Thyroid gland (tissue), 4 donors: ENCODE measurements at regions not wholly inside any gene's neighbourhood (a gene's known extent, or its start where the extent isn't known, plus 50 kb on each side); places are given as distances from the start of the nearest gene placed in this dataset.
A peak's percentile ranks its signal among the peaks of the same experiment; 100 is the strongest.
"Not testable (repeated sequence)": the region's sequence is repeated elsewhere in the genome, so short reads cannot be mapped to it uniquely, and the experiment has no call there.

Experiments used
- DNase-seq, 2 donors: peaks; one replicate each; pipeline ENCODE4 v3.0.0-alpha.2; 2019
- H3K27ac ChIP-seq, 3 donors: fragments of 200-600 bp; sonication (generic); 1 replicate in 2 of 3; 2 replicates in 1 of 3; pipeline ENCODE4 v1.5.1; 2016 to 2019; ENCODE audit warnings: mild to moderate bottlenecking in 1 of 3, moderate library complexity in 1 of 3
- H3K27me3 ChIP-seq: fragments of 200-600 bp; sonication (generic); one replicate; pipeline ENCODE4 v1.5.1; 2019
- H3K36me3 ChIP-seq, 2 donors: fragments of 200-600 bp; sonication (generic); one replicate each; pipeline ENCODE4 v1.5.1; 2016 to 2019
- H3K4me1 ChIP-seq, 2 donors: fragments of 200-600 bp; sonication (generic); one replicate each; pipeline ENCODE4 v1.5.1; 2017 to 2019
- H3K4me3 ChIP-seq, 3 donors: fragments of 200-600 bp; sonication (generic); replicated peaks in 1 of 3; 1 replicate in 2 of 3; 2 replicates in 1 of 3; pipeline ENCODE4 v1.5.1; 2016; ENCODE audit warnings: mild to moderate bottlenecking in 1 of 3
- H3K9me3 ChIP-seq: fragments of 200-600 bp; sonication (generic); one replicate; pipeline ENCODE4 v1.5.1; 2017
- POLR2A ChIP-seq, 2 donors: fragments of 450-650 bp; IDR thresholded peaks; one replicate each; pipeline ENCODE4 v1.6.1; 2017; ENCODE audit warnings: antibody characterized with exemption in 2 of 2, mild to moderate bottlenecking in 2 of 2, moderate library complexity in 1 of 2
- WGBS, 2 donors: methylation state at CpG; one replicate each; pipeline ENCODE4 v1.1.5; 2017; 5-methylcytosine and 5-hydroxymethylcytosine counted together
- intact Hi-C: fragments of 100-400 bp; cut with DNase I; formaldehyde crosslinking; loops from one replicate; pipeline ENCODE4 v1.15.1; 2023
- TF ChIP-seq, protein P1 (sequence below), 6 experiments: fragments of 200-600 bp in 3 of 6; fragments of 450-650 bp in 3 of 6; sonication (generic) in 3 of 6; IDR thresholded peaks; one replicate each; pipeline ENCODE4 v1.5.1; 2016 to 2019; ENCODE audit warnings: antibody characterized with exemption in 6 of 6, mild to moderate bottlenecking in 2 of 6, inconsistent platforms in 1 of 6, moderate library complexity in 1 of 6

- DNase-seq: no peak
- H3K27me3 ChIP-seq: no peaks in the 10 kb centered on the region
- H3K36me3 ChIP-seq: no peaks in the 10 kb centered on the region
- WGBS, 2 donors: 87 to 95% methylated on average over 4 of the region's 4 CpGs
- peaks cover 4 to 9% of the 10 kb centered on the region in 2 donors for H3K4me1 ChIP-seq
- H3K4me3 ChIP-seq: no peak overlapping the region
- no peaks in the 10 kb centered on the region for H3K9me3 ChIP-seq
- H3K27ac ChIP-seq: no peak overlapping the region
- intact Hi-C loops: no loop called here
- no peak for TF ChIP-seq POLR2A (IDR thresholded peaks at IDR 0.05)
- TF ChIP-seq, protein P1, sequence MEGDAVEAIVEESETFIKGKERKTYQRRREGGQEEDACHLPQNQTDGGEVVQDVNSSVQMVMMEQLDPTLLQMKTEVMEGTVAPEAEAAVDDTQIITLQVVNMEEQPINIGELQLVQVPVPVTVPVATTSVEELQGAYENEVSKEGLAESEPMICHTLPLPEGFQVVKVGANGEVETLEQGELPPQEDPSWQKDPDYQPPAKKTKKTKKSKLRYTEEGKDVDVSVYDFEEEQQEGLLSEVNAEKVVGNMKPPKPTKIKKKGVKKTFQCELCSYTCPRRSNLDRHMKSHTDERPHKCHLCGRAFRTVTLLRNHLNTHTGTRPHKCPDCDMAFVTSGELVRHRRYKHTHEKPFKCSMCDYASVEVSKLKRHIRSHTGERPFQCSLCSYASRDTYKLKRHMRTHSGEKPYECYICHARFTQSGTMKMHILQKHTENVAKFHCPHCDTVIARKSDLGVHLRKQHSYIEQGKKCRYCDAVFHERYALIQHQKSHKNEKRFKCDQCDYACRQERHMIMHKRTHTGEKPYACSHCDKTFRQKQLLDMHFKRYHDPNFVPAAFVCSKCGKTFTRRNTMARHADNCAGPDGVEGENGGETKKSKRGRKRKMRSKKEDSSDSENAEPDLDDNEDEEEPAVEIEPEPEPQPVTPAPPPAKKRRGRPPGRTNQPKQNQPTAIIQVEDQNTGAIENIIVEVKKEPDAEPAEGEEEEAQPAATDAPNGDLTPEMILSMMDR (IDR thresholded peaks at IDR 0.05): no peak
Observed at GRCh38 chr6:141203902-141204575, 928.7 kb upstream of the GJE1 start.

DNA sequence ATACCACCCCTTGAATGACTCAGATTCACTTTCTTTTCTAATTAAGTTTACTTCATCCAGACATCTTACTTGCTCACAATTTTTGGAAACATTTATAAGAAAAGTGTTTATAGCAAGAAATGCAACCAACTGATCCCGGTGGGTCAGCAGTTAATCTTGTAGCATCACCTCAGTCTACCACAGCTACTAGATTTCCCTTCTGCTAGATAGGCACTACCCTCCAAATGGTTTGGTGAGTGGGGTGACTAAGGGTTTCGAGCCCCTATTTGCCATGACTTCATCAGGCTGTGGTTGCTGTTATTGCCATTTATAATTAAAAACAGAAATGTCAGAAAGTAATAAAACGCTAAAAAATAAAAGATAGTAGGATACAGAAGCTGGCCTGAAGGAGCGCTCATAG lies 930.1 kb upstream of the GJE1 start:
- DNase-seq: no peak
- Histone ChIP-seq H3K36me3 (no peaks in the 10 kb centered on the region), H3K4me1 (peaks cover 9% of the 10 kb centered on the region in 2 donors), H3K9me3 (no peaks in the 10 kb centered on the region), H3K27me3 (no peaks in the 10 kb centered on the region), H3K27ac (no peak overlapping the region), H3K4me3 (no peak overlapping the region)
- intact Hi-C loops: no loop called here
- 91% methylated on average over 4 of the region's 4 CpGs for WGBS, 2 donors
- TF ChIP-seq, protein P1 (IDR thresholded peaks at IDR 0.05): no peak
- TF ChIP-seq POLR2A (IDR thresholded peaks at IDR 0.05): no peak

- H3K4me3 ChIP-seq: no peak overlapping the region
- peak overlapping the region; percentile 8 to 44 (median 19) for H3K27ac ChIP-seq
- intact Hi-C loops: no loop called here
- TF ChIP-seq POLR2A (IDR thresholded peaks at IDR 0.05): no peak
- TF ChIP-seq, protein P1 (IDR thresholded peaks at IDR 0.05): no peak
- WGBS, 2 donors: 32 to 46% methylated on average over 1 of the region's 1 CpG
- no peaks in the 10 kb centered on the region for H3K36me3 ChIP-seq
- H3K4me1 ChIP-seq: peaks cover 9% of the 10 kb centered on the region in 2 donors
- no peak for DNase-seq
- H3K9me3 ChIP-seq: no peaks in the 10 kb centered on the region
- no peaks in the 10 kb centered on the region for H3K27me3 ChIP-seq
Observed at GRCh38 chr6:141199074-141199473, 933.7 kb upstream of the GJE1 start.

- 81 to 87% methylated on average over 6 of the region's 6 CpGs for WGBS, 2 donors
- DNase-seq: no peak
- TF ChIP-seq, protein P1 (IDR thresholded peaks at IDR 0.05): no peak
- TF ChIP-seq POLR2A (IDR thresholded peaks at IDR 0.05): no peak
Observed at GRCh38 chr6:141195251-141195832, 937.4 kb upstream of the GJE1 start.

GRCh38 chr6:141183368-141183767 lies 949.4 kb upstream of the GJE1 start:
- no peak overlapping the region for H3K27ac ChIP-seq
- H3K4me3 ChIP-seq: no peak overlapping the region
- intact Hi-C loops: no loop called here
- 67 to 87% methylated on average over 3 to 6 of the region's 9 CpGs for WGBS, 2 donors
- H3K9me3 ChIP-seq: no peaks in the 10 kb centered on the region
- DNase-seq: no peak
- H3K36me3 ChIP-seq: no peaks in the 10 kb centered on the region
- H3K4me1 ChIP-seq: no peaks in the 10 kb centered on the region
- H3K27me3 ChIP-seq: no peaks in the 10 kb centered on the region
- TF ChIP-seq, protein P1 (IDR thresholded peaks at IDR 0.05): no peak
- TF ChIP-seq POLR2A (IDR thresholded peaks at IDR 0.05): no peak

More at GRCh38 chr6:141195251-141195832, 937.4 kb upstream of the GJE1 start:
- Histone ChIP-seq H3K27me3 (no peaks in the 10 kb centered on the region), H3K36me3 (no peaks in the 10 kb centered on the region), H3K4me1 (peaks cover 9% of the 10 kb centered on the region in 2 donors), H3K4me3 (no peak overlapping the region), H3K27ac (no peak overlapping the region), H3K9me3 (no peaks in the 10 kb centered on the region)
- intact Hi-C loops: no loop called here

GRCh38 chr6:141175458-141175857 lies 957.3 kb upstream of the GJE1 start:
- H3K27ac ChIP-seq, H3K36me3 ChIP-seq, H3K27me3 ChIP-seq, H3K4me1 ChIP-seq, intact Hi-C loops, H3K9me3 ChIP-seq, H3K4me3 ChIP-seq, DNase-seq: not testable (repeated sequence)
- 96% methylated on average over 5 of the region's 5 CpGs for WGBS, 2 donors
